HCT116 (cell line): ENCODE measurements at regions not wholly inside any gene's neighbourhood (a gene's known extent, or its start where the extent isn't known, plus 50 kb on each side); places are given as distances from the start of the nearest gene placed in this dataset.

Experiments
- ATAC-seq: fragments of 200-7000 bp; cut with Tn5 transposase; 2 replicates; pipeline ENCODE4 v1.9.1; 2020; ENCODE audit warnings: mild to moderate bottlenecking, moderate library complexity
- BruUV-seq: library from RNA; stranded (reverse); fragments of 400-500 nt; replicated peaks from 2 replicates; lab custom pipeline; 2021; lab: Mats Ljungman, UMichigan
- CTCF ChIA-PET: fragments of 300-600 bp; sonication (Branson Sonifier 250); formaldehyde crosslinking; loops from one replicate; lab custom pipeline; 2021; ENCODE audit warnings: antibody characterized with exemption; lab: Charles Lee
- POLR2A ChIA-PET: fragments of 300-600, 350-600 bp; sonication (Branson Sonifier 250); formaldehyde crosslinking; loops from one replicate; lab custom pipeline; 2021; ENCODE audit warnings: antibody characterized with exemption; lab: Charles Lee
- RAD21 ChIA-PET, 2 experiments: fragments of 300-600 bp; sonication (Branson Sonifier 250); formaldehyde crosslinking; loops; one replicate each; lab custom pipeline; 2023; ENCODE audit warnings: low total read pairs in 2 of 2; ENCODE audit not compliant: uncharacterized antibody in 2 of 2, unreplicated experiment in 2 of 2, low non-redundant PET in 1 of 2; lab: Charles Lee
- DNase-seq: peaks from one replicate; pipeline ENCODE4 v3.0.0-alpha.2; 2010; ENCODE audit warnings: low read depth, low spot score
- H2AFZ ChIP-seq: fragments of 200-600 bp; shearing (Covaris generic), sonication (generic); 2 replicates; pipeline ENCODE4 v1.6.1; 2017; ENCODE audit warnings: low read depth, mixed run types, mixed read lengths, antibody characterized with exemption, low read length; ENCODE audit not compliant: poor library complexity, severe bottlenecking
- H3K27ac ChIP-seq: 2 replicates; pipeline ENCODE4 v1.5.1; 2012; ENCODE audit warnings: low read depth, low read length
- H3K27me3 ChIP-seq: fragments of 200-600 bp; sonication (generic); 2 replicates; pipeline ENCODE4 v1.6.1; 2016; ENCODE audit warnings: mixed run types, low read length, mixed read lengths; ENCODE audit not compliant: insufficient read depth
- H3K36me3 ChIP-seq, 2 experiments: fragments of 200-500 bp in 1 of 2; fragments of 200-600 bp in 1 of 2; sonication (Bioruptor generic) in 1 of 2; sonication (generic) in 1 of 2; 2 replicates each; pipeline versions ENCODE4 v1.5.1 to v1.6.1; 2014 to 2016; ENCODE audit warnings: low read length in 2 of 2, inconsistent platforms in 1 of 2, mixed read lengths in 1 of 2, mixed run types in 1 of 2; ENCODE audit not compliant: insufficient read depth in 2 of 2, control insufficient read depth in 1 of 2
- H3K4me1 ChIP-seq, 2 experiments: fragments of 200-600 bp in 1 of 2; sonication (generic) in 1 of 2; 2 replicates each; pipeline versions ENCODE4 v1.5.1 to v1.6.1; 2012 to 2017; ENCODE audit warnings: low read length in 2 of 2, inconsistent platforms in 1 of 2, mild to moderate bottlenecking in 1 of 2, mixed read lengths in 1 of 2, mixed run types in 1 of 2, moderate library complexity in 1 of 2; ENCODE audit not compliant: insufficient read depth in 2 of 2, control insufficient read depth in 1 of 2
- H3K4me2 ChIP-seq: fragments of 200-600 bp; sonication (generic); 2 replicates; pipeline ENCODE4 v1.6.1; 2017; ENCODE audit warnings: mixed run types, low read length, mixed read lengths
- H3K4me3 ChIP-seq, 2 experiments: fragments of 200-600 bp in 1 of 2; sonication (generic) in 1 of 2; replicated peaks in 1 of 2; 2 replicates each; pipeline ENCODE4 v1.5.1; 2011 to 2016; ENCODE audit warnings: low read length in 2 of 2, control low read depth in 1 of 2, low read depth in 1 of 2, mild to moderate bottlenecking in 1 of 2, mixed read lengths in 1 of 2, mixed run types in 1 of 2
- H3K79me2 ChIP-seq: fragments of 200-600 bp; sonication (generic); 2 replicates; pipeline ENCODE4 v1.6.1; 2017; ENCODE audit warnings: mild to moderate bottlenecking, mixed run types, low read length, moderate library complexity, mixed read lengths; ENCODE audit not compliant: insufficient read depth
- H3K9ac ChIP-seq: fragments of 200-600 bp; sonication (generic); 2 replicates; pipeline ENCODE4 v1.6.1; 2016; ENCODE audit warnings: low read length, mixed read lengths
- H3K9me2 ChIP-seq: fragments of 200-600 bp; sonication (generic), shearing (Covaris generic); 2 replicates; pipeline ENCODE4 v1.6.1; 2017; ENCODE audit warnings: mixed run types, mild to moderate bottlenecking, moderate library complexity; ENCODE audit not compliant: insufficient read depth
- H3K9me3 ChIP-seq, 2 experiments: fragments of 200-500 bp in 1 of 2; fragments of 200-600 bp in 1 of 2; sonication (Bioruptor generic) in 1 of 2; sonication (generic) in 1 of 2; 2 replicates each; pipeline ENCODE4 v1.6.1; 2014 to 2017; ENCODE audit warnings: low read length in 2 of 2, mixed read lengths in 2 of 2, inconsistent platforms in 1 of 2, low read depth in 1 of 2, mild to moderate bottlenecking in 1 of 2, mixed run types in 1 of 2, moderate library complexity in 1 of 2; ENCODE audit not compliant: control insufficient read depth in 1 of 2, insufficient read depth in 1 of 2
- H4K20me1 ChIP-seq: fragments of 200-600 bp; sonication (generic), shearing (Covaris generic); 2 replicates; pipeline ENCODE4 v1.6.1; 2017; ENCODE audit warnings: mixed run types, mild to moderate bottlenecking, moderate library complexity; ENCODE audit not compliant: insufficient read depth
- ATF3 ChIP-seq: IDR thresholded peaks from 2 replicates; pipeline ENCODE4 v1.6.1; 2012
- CBX3 ChIP-seq: IDR thresholded peaks from 2 replicates; pipeline ENCODE4 v1.6.1; 2012; ENCODE audit warnings: low read depth
- CEBPB ChIP-seq: IDR thresholded peaks from 2 replicates; pipeline ENCODE4 v1.6.1; 2012; ENCODE audit warnings: low read depth
- CTCF ChIP-seq, 3 experiments: fragments of 200-600 bp in 1 of 3; sonication (generic) in 1 of 3; IDR thresholded peaks in 2 of 3; conservative IDR thresholded peaks in 1 of 3; 2 replicates each; pipeline ENCODE4 v1.5.1; 2012 to 2017; ENCODE audit warnings: low read depth in 2 of 3, low read length in 2 of 3, antibody characterized with exemption in 1 of 3, borderline replicate concordance in 1 of 3, control low read depth in 1 of 3, mild to moderate bottlenecking in 1 of 3, mixed read lengths in 1 of 3, mixed run types in 1 of 3, moderate library complexity in 1 of 3; ENCODE audit not compliant: insufficient read depth in 1 of 3
- EGR1 ChIP-seq: IDR thresholded peaks from 2 replicates; pipeline ENCODE4 v1.6.1; 2012; ENCODE audit warnings: low read depth
- ELF1 ChIP-seq: IDR thresholded peaks from 2 replicates; pipeline ENCODE4 v1.6.1; 2012; ENCODE audit warnings: low read depth, borderline replicate concordance
- EZH2phosphoT487 ChIP-seq: fragments of 200-600 bp; IDR thresholded peaks from 2 replicates; pipeline ENCODE4 v1.6.1; 2018; ENCODE audit warnings: antibody characterized with exemption, borderline replicate concordance
- JUND ChIP-seq: IDR thresholded peaks from 2 replicates; pipeline ENCODE4 v1.6.1; 2012
- POLR2AphosphoS5 ChIP-seq: IDR thresholded peaks from 2 replicates; pipeline ENCODE4 v1.6.1; 2011; ENCODE audit warnings: mild to moderate bottlenecking, low read depth, low read length, moderate library complexity
- REST ChIP-seq: IDR thresholded peaks from 2 replicates; pipeline ENCODE4 v1.6.1; 2012; ENCODE audit warnings: low read depth
- SIN3A ChIP-seq: IDR thresholded peaks from 2 replicates; pipeline ENCODE4 v1.6.1; 2012; ENCODE audit warnings: low read depth
- SP1 ChIP-seq: IDR thresholded peaks from 2 replicates; pipeline ENCODE4 v1.6.1; 2012; ENCODE audit warnings: low read depth
- SRF ChIP-seq: IDR thresholded peaks from 2 replicates; pipeline ENCODE4 v1.6.1; 2012; ENCODE audit warnings: low read depth
- TCF7L2 ChIP-seq: IDR thresholded peaks from 2 replicates; pipeline ENCODE4 v1.7.0; 2011; ENCODE audit warnings: borderline replicate concordance, inconsistent platforms; ENCODE audit not compliant: insufficient read depth, insufficient read length; ENCODE audit errors: extremely low read depth
- ZFX ChIP-seq: fragments of 450-650 bp; IDR thresholded peaks from 2 replicates; pipeline ENCODE4 v1.6.1; 2017
- intact Hi-C: fragments of 100-400 bp; cut with micrococcal nuclease; formaldehyde crosslinking; loops from 2 replicates; pipeline ENCODE4 v1.10.0; 2022

GRCh38 chr10:62740885-62741745 lies 63.4 kb upstream of the ADO start:
- no peaks in the 10 kb centered on the region for H3K9me3 ChIP-seq
- ATAC-seq = no peak
- TF ChIP-seq ZFX (no peak), SRF (no peak), EZH2phosphoT487 (no peak)
- TF ChIP-seq, all 23 proteins: peak for 0
- Histone ChIP-seq H2AFZ (no peak overlapping the region), H3K4me3 (no peak overlapping the region), H3K79me2 (no peaks in the 10 kb centered on the region), H3K27me3 (no peaks in the 10 kb centered on the region), H3K9me2 (no peaks in the 10 kb centered on the region), H3K27ac (no peak overlapping the region), H3K9ac (no peak overlapping the region), H3K36me3 (no peaks in the 10 kb centered on the region), H3K4me2 (no peak overlapping the region), H4K20me1 (no peaks in the 10 kb centered on the region), H3K4me1 (peaks cover 0 to 3% of the 10 kb centered on the region in 2 experiments; a peak in 2 of 4 replicates)
- CTCF ChIA-PET = no interaction called here
- POLR2A ChIA-PET = no interaction called here
- RAD21 ChIA-PET = no interaction called here
- intact Hi-C loops = no loop called here
- no peak for DNase-seq
- no TSS peak for BruUV-seq

GRCh38 chr10:62741996-62742395 lies 62.5 kb upstream of the ADO start:
- Histone ChIP-seq H3K27ac (no peak overlapping the region), H3K9ac (no peak overlapping the region), H2AFZ (no peak overlapping the region), H3K36me3 (no peaks in the 10 kb centered on the region), H3K9me2 (no peaks in the 10 kb centered on the region), H3K79me2 (no peaks in the 10 kb centered on the region), H3K4me2 (no peak overlapping the region), H3K4me1 (no peaks in the 10 kb centered on the region), H4K20me1 (no peaks in the 10 kb centered on the region), H3K27me3 (no peaks in the 10 kb centered on the region), H3K9me3 (no peaks in the 10 kb centered on the region), H3K4me3 (no peak overlapping the region)
- ChIA-PET POLR2A (no interaction called here), RAD21 (no interaction called here), CTCF (no interaction called here)
- intact Hi-C loops = no loop called here
- no peak for ATAC-seq
- DNase-seq = no peak
- no TSS peak for BruUV-seq
- TF ChIP-seq CBX3 = no peak
- TF ChIP-seq CTCF (IDR thresholded peaks at IDR 0.05 in 2 of 3, conservative IDR thresholded peaks at IDR 0.05 in 1 of 3; ENCODE audit: borderline replicate concordance in 1 of 3, insufficient read depth in 1 of 3, low read depth in 2 of 3, low read length in 2 of 3) = no peak
- TF ChIP-seq CEBPB = no peak
- no peak for TF ChIP-seq JUND
- no peak for TF ChIP-seq ATF3
- no peak for TF ChIP-seq TCF7L2
- TF ChIP-seq SP1 = no peak
- no peak for TF ChIP-seq ELF1
- TF ChIP-seq EGR1 = no peak
- no peak for TF ChIP-seq REST
- no peak for TF ChIP-seq SIN3A
- TF ChIP-seq SRF = no peak
- TF ChIP-seq POLR2AphosphoS5 = no peak
